Midbrain (tissue), 1 donor: ENCODE measurements at regions not wholly inside any gene's neighbourhood (a gene's known extent, or its start where the extent isn't known, plus 50 kb on each side); places are given as distances from the start of the nearest gene placed in this dataset.

Experiments used
- DNase-seq: peaks from one replicate; lab custom pipeline; 2025; lab: John Stamatoyannopoulos, UW

- DNase-seq: no peak
These were observed 758.7 kb upstream of the ZNF608 start for GRCh38 chr5:125505115-125505514.

GRCh38 chr5:125506124-125506523, 759.7 kb upstream of the ZNF608 start:
- no peak for DNase-seq

- no peak for DNase-seq
These were observed 761.8 kb upstream of the ZNF608 start for GRCh38 chr5:125508225-125508624.

- no peak for DNase-seq
These were observed 764.2 kb upstream of the ZNF608 start for GRCh38 chr5:125510651-125511050.

GRCh38 chr5:125517973-125518550, 771.6 kb upstream of the ZNF608 start:
- DNase-seq: no peak

GRCh38 chr5:125521289-125521688, 774.9 kb upstream of the ZNF608 start:
- no peak for DNase-seq

- DNase-seq: no peak
These were observed 778.9 kb upstream of the ZNF608 start for GRCh38 chr5:125525356-125525755.

GRCh38 chr5:125526966-125527365, 780.5 kb upstream of the ZNF608 start:
- DNase-seq: no peak

GRCh38 chr5:125528881-125529280, 782.4 kb upstream of the ZNF608 start:
- no peak for DNase-seq

- no peak for DNase-seq
These were observed 784.6 kb upstream of the ZNF608 start for GRCh38 chr5:125530833-125531615.

GRCh38 chr5:125536095-125536494, 789.7 kb upstream of the ZNF608 start:
- no peak for DNase-seq

- no peak for DNase-seq
These were observed 790.1 kb upstream of the ZNF608 start for GRCh38 chr5:125536582-125536981.

GRCh38 chr5:125537661-125538060, 791.2 kb upstream of the ZNF608 start:
- DNase-seq: no peak

GRCh38 chr5:125538469-125538868, 792.0 kb upstream of the ZNF608 start:
- no peak for DNase-seq

GRCh38 chr5:125541085-125541484, 794.6 kb upstream of the ZNF608 start:
- DNase-seq: no peak

- DNase-seq: no peak
These were observed 803.0 kb upstream of the ZNF608 start for GRCh38 chr5:125549322-125549911.

- no peak for DNase-seq
These were observed 803.8 kb upstream of the ZNF608 start for GRCh38 chr5:125550274-125550673.

- DNase-seq: no peak
These were observed 804.8 kb upstream of the ZNF608 start for GRCh38 chr5:125551246-125551645.

GRCh38 chr5:125551797-125552196, 805.4 kb upstream of the ZNF608 start:
- no peak for DNase-seq

GRCh38 chr5:125552486-125552885, 806.0 kb upstream of the ZNF608 start:
- DNase-seq: no peak

- no peak for DNase-seq
These were observed 807.9 kb upstream of the ZNF608 start for GRCh38 chr5:125554355-125554754.

GRCh38 chr5:125555591-125555990, 809.2 kb upstream of the ZNF608 start:
- no peak for DNase-seq

- DNase-seq: no peak
These were observed 811.6 kb upstream of the ZNF608 start for GRCh38 chr5:125558016-125558415.
